Islet of Langerhans (tissue), 1 donor: ENCODE measurements at regions not wholly inside any gene's neighbourhood (a gene's known extent, or its start where the extent isn't known, plus 50 kb on each side); places are given as distances from the start of the nearest gene placed in this dataset.
"Not testable (repeated sequence)": the region's sequence is repeated elsewhere in the genome, so short reads cannot be mapped to it uniquely, and the experiment has no call there.

Experiments used
- FAIRE-seq: peaks from one replicate; lab custom pipeline; 2011; peaks lifted over from hg19 to GRCh38; lab: Jason Lieb, UNC

DNA sequence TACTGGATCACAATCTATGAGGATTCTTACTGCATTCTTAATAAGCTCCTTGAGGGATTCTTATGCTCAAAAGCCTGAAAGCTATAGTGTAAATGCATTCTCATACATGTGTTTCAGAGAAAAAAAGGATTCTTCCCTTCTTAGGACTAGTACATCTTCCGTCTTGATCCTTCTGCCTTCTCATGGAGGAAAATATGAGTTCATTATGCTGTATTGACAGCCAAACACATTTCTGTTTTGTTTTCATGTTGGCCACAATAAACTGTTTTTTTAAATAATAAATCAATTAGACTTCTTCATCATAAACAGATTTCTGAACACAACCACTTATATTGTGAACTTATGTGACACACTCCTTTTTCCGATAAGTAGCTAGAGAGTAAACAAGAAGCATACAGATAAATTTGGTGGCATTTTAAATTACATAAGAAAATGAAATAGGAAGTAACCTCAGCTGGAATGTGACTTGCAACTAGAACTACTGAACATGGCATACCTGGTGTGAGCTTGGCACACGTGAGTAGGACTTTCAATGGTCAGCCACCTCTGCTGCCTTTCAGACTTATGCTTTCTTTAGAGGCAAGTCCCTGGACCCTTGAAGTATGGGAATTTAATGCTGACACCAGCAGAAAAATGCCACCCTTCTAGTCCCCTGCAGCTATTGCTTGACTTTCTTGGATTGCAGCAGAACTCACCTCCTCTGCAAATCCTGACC lies 350.4 kb downstream of the BCKDHB start:
- FAIRE-seq, result no peak

DNA sequence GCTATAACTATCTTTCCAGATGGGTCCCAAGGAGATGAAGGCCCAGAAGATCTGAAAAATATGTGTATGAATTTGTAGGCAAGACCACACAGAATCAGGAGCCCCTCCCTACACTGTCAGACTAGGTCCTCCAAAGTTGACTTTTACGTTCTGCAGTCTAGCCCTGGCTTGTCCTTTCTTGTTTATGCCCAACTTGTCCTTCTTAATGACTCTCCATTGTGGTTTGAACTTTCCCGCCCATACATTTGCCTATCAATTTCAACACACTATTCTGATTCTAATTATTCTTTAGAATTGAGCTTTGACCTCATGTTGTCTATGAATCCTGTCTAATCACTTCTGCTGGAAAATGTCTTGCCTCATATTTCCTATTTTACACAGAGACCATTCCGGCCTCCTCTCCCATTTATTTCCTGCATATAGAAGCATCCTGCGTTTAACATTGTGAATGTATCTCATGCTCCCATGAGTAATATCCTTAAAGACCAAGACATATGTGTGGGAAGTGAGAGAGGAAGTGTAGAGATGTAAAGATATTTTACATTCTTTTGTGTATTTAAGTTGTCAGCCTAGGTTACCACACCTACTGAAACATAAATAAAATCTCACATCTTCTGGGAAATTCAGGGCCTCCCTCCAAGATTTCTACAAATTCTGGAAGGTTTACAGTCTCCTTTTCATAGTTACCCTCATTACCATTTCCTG lies 348.3 kb downstream of the BCKDHB start:
- no peak for FAIRE-seq

- no peak for FAIRE-seq
These were observed 347.7 kb downstream of the BCKDHB start for GRCh38 chr6:80454197-80454596.

GRCh38 chr6:80449726-80450125 lies 343.3 kb downstream of the BCKDHB start:
- peak; percentile 27 for FAIRE-seq

GRCh38 chr6:80446454-80447045 lies 340.1 kb downstream of the BCKDHB start:
- no peak for FAIRE-seq

GRCh38 chr6:80445751-80446150 lies 339.3 kb downstream of the BCKDHB start:
- FAIRE-seq, result no peak

GRCh38 chr6:80442366-80442765 lies 335.9 kb downstream of the BCKDHB start:
- no peak for FAIRE-seq

DNA sequence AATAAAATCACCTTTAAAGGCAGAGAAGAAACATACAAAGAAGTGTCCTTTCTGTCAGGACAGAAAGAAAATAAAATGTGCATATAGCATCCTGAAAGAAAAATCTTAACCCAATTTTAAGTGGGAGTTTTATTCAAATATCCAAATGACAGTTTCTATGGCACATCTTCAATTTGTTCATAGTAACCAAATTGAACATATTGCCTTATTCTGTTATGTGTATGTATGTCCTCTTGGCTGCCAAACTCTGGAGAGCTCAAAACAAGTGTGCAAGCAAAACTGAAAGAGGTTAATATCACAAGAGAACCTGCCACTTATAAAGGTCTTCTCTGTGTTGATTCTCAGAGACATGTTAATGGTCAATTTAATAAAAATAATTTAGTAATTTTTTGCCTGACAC lies 334.7 kb downstream of the BCKDHB start:
- FAIRE-seq, result no peak

GRCh38 chr6:80440496-80441115 lies 334.1 kb downstream of the BCKDHB start:
- FAIRE-seq, result peak; percentile 53

DNA sequence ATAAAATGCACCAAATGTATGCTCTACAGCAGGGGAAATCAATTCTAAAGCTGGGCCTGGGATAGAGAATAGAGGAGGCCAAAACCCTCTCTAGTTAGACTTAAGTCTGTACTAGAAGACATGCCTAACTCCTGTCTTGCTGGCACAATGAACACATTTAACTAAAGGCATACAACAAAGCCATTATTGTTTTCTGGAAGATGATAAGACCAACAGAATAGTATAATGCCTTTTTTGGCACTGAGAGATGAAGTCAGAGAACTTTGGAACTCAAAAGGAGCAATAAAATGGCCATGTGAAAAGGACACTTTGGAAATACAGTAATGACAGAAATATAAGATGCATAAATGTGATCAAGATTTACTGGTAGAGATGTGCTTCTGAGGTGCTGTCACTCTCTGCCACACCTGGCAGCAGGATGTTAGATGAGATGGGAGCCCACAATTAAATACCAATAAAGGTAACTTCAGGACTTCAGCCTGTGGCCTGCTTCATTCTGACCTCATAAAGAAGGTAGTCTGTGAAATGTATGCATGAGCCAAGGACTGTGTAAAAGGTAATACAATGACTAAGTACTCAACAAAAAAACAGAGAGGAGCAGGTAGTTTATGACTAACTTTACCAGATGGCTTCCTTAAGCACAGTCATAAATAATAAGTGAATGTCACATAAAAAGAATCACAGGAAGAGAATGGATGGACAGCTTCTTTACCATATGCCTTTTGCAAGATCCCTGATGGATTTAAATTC lies 333.4 kb downstream of the BCKDHB start:
- FAIRE-seq, result no peak

DNA sequence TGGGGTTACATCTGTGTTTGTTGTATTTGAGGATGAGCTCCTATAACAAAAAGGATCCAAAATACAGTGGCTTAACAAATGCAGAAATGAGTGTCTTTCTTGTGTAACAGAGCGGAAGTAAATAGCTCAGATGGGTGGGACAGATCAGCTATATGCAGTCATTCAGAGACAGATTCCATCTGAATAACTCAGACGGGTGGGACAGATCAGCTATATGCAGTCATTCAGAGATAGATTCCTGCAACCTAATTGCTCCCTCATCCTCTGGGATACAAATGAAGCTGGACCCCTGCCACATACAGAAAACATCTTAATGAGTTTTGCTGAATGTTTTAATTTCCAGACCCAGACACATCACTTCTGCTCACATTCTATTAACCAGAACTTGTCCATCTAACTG lies 332.3 kb downstream of the BCKDHB start:
- no peak for FAIRE-seq

DNA sequence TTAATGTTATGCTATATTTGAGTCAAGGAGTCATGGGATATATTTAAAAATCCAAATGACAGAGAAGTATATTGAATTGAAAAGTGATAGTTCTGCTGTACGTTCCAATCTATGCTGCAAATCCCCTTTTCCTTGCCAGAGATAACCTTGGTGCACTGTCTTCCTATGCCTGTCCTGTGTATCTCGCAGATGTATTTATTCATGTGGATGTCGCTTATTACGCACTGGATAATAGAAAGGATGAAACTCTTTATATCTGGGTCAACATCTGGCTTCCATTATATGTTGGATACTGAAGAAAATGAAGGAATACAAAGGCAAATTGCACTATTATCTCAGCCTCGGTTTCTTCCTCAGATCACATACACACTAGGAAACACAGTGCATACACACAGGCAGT lies 331.3 kb downstream of the BCKDHB start:
- no peak for FAIRE-seq

GRCh38 chr6:80437221-80437620 lies 330.8 kb downstream of the BCKDHB start:
- no peak for FAIRE-seq

GRCh38 chr6:80436663-80437062 lies 330.2 kb downstream of the BCKDHB start:
- FAIRE-seq, result no peak

DNA sequence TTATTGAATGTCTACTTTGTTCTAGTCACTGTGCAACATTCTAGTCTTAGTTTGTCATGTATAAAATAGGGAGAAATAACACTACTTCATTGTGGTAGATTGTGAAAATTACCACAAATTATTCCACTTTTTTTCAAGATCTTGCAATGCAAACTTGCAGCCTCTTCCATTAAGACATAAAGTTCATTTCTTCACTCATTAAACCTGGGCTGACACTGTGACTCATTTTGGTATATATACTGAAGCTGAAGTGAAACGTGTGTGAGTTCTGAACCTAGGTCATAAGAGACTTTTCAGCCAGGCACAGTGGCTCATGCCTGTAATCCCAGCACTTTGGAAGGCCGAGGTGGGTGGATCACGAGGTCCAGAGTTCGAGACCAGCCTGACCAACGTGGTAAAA lies 329.0 kb downstream of the BCKDHB start:
- no peak for FAIRE-seq

- FAIRE-seq, result no peak
These were observed 328.4 kb downstream of the BCKDHB start for GRCh38 chr6:80434691-80435350.

DNA sequence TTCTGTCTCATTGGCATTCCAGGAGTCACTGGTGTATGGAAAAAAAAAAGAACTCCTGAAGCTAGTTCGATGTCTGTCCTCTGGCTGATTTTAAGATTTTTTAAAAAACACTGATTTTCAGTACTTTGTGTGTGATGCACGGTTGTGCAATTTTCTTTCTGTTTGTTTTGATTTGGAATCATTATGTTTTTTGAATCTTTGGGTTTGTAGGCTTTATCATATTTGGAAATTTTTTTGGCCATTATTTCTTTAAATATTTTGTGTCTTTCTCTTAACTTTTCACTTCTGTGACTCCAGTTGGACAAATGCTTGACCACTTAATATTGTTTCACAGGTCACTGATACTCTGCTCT lies 327.2 kb downstream of the BCKDHB start:
- no peak for FAIRE-seq

DNA sequence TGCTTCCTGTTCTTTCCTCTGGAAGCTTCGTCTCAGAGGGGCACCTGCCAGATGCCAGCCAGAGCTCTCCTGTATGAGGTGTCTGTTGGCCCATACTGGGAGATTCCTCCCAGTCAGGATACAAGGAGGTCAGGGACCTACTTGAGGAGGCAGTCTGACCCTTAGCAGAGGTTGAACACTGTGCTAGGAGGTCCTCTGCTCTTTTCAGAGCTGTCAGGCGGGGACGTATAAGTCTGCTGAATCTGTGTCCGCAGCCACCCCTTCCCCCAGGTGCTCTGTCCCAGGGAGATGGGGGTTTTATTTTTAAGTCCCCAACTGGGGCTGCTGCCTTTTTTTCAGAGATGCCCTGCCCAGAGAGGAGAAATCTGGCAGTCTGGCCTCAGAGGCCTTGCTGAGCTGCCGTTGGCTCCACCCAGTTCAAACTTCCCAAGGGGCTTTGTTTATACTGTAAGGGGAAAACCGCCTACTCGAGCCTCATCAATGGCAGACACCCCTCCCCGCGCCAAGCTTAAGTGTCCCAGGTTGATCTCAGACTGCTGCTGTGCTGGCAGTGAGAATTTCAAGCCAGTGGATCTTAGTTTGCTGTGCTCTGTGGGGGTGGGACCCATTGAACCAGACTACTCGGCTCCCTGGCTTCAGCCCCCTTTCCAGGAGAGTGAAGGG lies 326.7 kb downstream of the BCKDHB start:
- FAIRE-seq, result no peak

DNA sequence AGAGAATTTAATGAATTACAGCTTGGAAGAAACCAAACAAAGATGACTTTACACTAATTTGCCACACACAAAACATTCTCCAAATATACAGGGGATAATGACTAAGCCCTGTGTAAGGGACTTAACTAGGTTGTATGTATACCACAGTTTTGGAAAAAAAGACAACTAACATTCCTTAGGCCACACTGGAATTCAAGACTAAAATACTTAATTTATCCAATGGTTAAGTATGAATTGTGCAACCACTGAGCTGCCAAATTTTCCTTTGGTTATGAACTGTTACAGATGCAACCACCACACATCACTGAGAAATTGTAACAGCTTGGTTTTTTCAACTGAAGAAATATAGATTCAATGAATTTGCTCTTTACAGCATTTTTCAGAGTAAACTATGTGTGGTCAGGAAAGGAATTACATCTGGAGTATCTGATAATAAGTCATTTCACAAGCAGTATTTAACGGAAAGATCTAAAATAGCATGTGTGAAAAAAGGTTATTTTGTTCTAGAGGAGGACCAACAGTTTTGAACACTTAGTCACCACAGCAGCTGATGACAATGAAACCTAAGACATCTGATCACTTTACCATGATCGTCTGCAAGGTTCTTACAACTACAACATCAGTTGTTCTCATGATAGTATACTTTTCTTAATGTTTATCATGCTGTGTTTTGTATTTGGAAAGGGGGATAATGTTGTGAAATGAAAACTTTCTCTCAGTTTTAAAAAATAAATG lies 318.8 kb downstream of the BCKDHB start:
- FAIRE-seq, result no peak

DNA sequence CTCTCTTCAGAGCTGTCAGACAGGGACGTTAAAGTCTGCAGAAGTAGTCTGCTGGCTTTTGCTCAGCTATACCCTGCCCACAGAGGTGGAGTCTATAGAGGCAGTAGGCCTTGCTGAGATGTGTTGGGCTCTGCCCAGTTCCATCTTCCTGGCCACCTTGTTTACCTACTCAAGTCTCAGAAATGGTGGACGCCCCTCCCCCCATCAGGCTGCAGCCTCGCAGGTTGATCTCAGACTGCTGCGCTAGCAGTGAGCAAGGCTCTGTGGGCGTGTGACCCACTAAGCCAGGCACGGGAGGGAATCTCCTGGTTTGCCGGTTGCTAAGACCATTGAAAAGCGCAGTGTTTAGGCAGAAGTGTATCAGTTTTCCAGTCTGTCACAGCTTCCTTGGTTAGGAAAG lies 305.0 kb downstream of the BCKDHB start:
- no peak for FAIRE-seq

DNA sequence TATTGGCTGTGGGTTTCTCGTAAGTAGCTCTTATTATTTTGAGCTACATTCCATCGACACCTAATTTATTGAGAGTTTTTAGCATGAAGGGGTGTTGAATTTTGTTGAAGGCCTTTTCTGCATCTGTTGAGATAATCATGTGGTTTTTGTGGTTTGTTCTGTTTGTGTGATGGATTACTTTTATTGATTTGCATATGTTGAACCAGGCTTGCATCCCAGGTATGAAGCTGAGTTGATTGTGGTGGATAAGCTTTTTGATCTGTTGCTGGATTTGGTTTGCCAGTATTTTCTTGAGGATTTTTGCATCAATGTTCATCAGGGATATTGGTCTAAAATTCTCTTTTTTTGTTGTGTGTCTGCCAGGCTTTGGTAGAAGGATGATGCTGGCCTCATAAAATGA lies 301.5 kb downstream of the BCKDHB start:
- FAIRE-seq, result not testable (repeated sequence)
